Tibial nerve (tissue), 4 donors: ENCODE measurements at regions not wholly inside any gene's neighbourhood (a gene's known extent, or its start where the extent isn't known, plus 50 kb on each side); places are given as distances from the start of the nearest gene placed in this dataset.
"Not testable (repeated sequence)": the region's sequence is repeated elsewhere in the genome, so short reads cannot be mapped to it uniquely, and the experiment has no call there.

ENCODE experiments used
- DNase-seq, 2 donors: peaks; one replicate each; pipeline ENCODE4 v3.0.0-alpha.2; 2019; ENCODE audit warnings: low spot score in 2 of 2
- H3K27ac ChIP-seq, 4 donors: fragments of 200-600 bp; sonication (generic) in 3 of 4; one replicate each; pipeline ENCODE4 v1.5.1; 2017 to 2019; ENCODE audit warnings: mild to moderate bottlenecking in 1 of 4
- H3K27me3 ChIP-seq, 2 donors: fragments of 200-600 bp; sonication (generic) in 1 of 2; one replicate each; pipeline versions ENCODE4 v1.5.1 to v1.6.0; 2017 to 2019
- H3K36me3 ChIP-seq, 3 donors: fragments of 200-600 bp; sonication (generic); one replicate each; pipeline ENCODE4 v1.5.1; 2018 to 2019
- H3K4me1 ChIP-seq, 4 donors: fragments of 200-600 bp; sonication (generic) in 3 of 4; one replicate each; pipeline ENCODE4 v1.5.1; 2017 to 2019
- H3K4me3 ChIP-seq, 4 donors: fragments of 200-600 bp; sonication (generic) in 3 of 4; one replicate each; pipeline ENCODE4 v1.5.1; 2017 to 2019; ENCODE audit warnings: mild to moderate bottlenecking in 1 of 4, moderate library complexity in 1 of 4
- H3K9me3 ChIP-seq, 4 donors: fragments of 200-600 bp; sonication (generic) in 3 of 4; one replicate each; pipeline ENCODE4 v1.5.1; 2017 to 2019
- EP300 ChIP-seq, 2 donors: sonication (generic); formaldehyde crosslinking; IDR thresholded peaks; one replicate each; pipeline ENCODE4 v1.6.1; 2017; ENCODE audit warnings: antibody characterized with exemption in 2 of 2, mild to moderate bottlenecking in 1 of 2
- POLR2A ChIP-seq, 2 donors: fragments of 450-650 bp; IDR thresholded peaks; one replicate each; pipeline ENCODE4 v1.6.1; 2017; ENCODE audit warnings: antibody characterized with exemption in 2 of 2, mild to moderate bottlenecking in 2 of 2, moderate library complexity in 2 of 2
- WGBS, 2 donors: methylation state at CpG; one replicate each; pipeline ENCODE4 v1.1.5; 2018; 5-methylcytosine and 5-hydroxymethylcytosine counted together
- TF ChIP-seq, protein P1 (sequence below), 5 experiments: fragments of 200-600 bp in 3 of 5; fragments of 450-650 bp in 2 of 5; sonication (generic) in 3 of 5; IDR thresholded peaks; one replicate each; pipeline ENCODE4 v1.5.1; 2016 to 2019; ENCODE audit warnings: antibody characterized with exemption in 5 of 5, mild to moderate bottlenecking in 3 of 5, moderate library complexity in 2 of 5

DNA sequence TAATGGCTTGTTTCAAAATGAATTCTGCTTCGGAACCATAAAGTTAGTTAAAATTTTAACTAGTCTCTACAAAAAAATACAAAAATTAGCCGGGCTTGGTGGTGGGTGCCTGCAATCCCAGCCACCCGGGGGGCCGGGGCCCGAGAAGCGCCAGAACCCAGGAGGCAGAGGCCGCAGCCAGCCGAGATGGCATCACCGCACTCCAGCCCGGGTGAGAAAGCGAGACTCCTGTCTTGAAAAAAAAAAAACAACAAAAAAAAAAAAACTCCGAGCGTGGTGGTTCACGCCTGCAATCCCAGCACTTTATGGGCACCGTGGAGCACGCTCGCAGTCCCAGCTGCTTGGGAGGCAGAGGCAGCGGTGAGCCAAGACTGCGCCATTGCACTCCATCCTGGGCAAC lies 781.4 kb downstream of the BRINP3 start:
- 92 to 96% methylated on average over 19 of the region's 19 CpGs for WGBS, 2 donors
- no peaks in the 10 kb centered on the region for H3K9me3 ChIP-seq
- no peak overlapping the region for H3K27ac ChIP-seq
- H3K4me3 ChIP-seq, result no peak overlapping the region
- TF ChIP-seq POLR2A (IDR thresholded peaks at IDR 0.05), result no peak
- no peak for TF ChIP-seq EP300 (IDR thresholded peaks at IDR 0.05)
- TF ChIP-seq, protein P1, sequence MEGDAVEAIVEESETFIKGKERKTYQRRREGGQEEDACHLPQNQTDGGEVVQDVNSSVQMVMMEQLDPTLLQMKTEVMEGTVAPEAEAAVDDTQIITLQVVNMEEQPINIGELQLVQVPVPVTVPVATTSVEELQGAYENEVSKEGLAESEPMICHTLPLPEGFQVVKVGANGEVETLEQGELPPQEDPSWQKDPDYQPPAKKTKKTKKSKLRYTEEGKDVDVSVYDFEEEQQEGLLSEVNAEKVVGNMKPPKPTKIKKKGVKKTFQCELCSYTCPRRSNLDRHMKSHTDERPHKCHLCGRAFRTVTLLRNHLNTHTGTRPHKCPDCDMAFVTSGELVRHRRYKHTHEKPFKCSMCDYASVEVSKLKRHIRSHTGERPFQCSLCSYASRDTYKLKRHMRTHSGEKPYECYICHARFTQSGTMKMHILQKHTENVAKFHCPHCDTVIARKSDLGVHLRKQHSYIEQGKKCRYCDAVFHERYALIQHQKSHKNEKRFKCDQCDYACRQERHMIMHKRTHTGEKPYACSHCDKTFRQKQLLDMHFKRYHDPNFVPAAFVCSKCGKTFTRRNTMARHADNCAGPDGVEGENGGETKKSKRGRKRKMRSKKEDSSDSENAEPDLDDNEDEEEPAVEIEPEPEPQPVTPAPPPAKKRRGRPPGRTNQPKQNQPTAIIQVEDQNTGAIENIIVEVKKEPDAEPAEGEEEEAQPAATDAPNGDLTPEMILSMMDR (IDR thresholded peaks at IDR 0.05), result no peak
- no peak for DNase-seq
- no peaks in the 10 kb centered on the region for H3K27me3 ChIP-seq
- H3K36me3 ChIP-seq, result no peaks in the 10 kb centered on the region
- H3K4me1 ChIP-seq, result no peaks in the 10 kb centered on the region

DNA sequence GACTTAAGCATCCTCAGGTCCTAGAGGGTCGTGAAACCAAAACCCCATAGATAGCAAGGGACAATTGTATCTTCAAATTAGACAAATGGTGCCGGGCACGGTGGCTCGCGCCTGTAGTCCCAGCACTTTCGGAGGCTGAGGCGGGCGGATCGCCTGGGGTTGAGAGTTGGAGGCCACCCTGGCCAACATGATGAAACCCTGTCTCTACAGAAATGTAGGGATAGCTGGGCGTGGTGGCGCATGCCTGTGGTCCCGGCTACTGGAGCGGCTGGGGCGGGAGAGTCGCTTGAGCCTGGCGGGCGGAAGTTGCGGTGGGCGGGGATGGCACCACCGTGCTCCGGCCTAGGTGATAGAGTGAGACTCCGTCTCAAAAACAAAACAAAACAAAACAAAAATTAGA lies 780.6 kb downstream of the BRINP3 start:
- no peak for DNase-seq
- no peaks in the 10 kb centered on the region for H3K36me3 ChIP-seq
- TF ChIP-seq, protein P1 (IDR thresholded peaks at IDR 0.05), result no peak
- no peak for TF ChIP-seq POLR2A (IDR thresholded peaks at IDR 0.05)
- no peak for TF ChIP-seq EP300 (IDR thresholded peaks at IDR 0.05)
- H3K27me3 ChIP-seq, result no peaks in the 10 kb centered on the region
- no peak overlapping the region for H3K27ac ChIP-seq
- H3K9me3 ChIP-seq, result no peaks in the 10 kb centered on the region
- H3K4me1 ChIP-seq, result no peaks in the 10 kb centered on the region
- 97 to 98% methylated on average over 22 of the region's 22 CpGs for WGBS, 2 donors
- H3K4me3 ChIP-seq, result no peak overlapping the region

DNA sequence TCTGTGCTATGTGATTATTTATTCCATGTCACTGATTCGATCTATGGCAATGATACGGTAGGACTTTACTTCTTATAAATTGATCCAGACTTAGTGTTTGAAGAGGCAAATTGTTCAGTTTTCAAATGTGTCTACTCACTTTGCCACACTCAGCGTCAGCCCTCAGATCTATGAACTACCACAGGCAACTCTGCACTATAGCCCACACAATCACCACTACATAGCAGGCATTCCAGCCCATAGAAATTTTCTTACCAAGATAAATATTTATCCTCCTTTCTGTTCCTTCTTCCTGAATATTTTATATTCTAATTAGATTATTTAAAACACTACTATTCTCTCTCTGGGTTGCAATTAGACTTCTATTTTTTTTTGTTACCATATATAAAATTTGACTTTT lies 776.1 kb downstream of the BRINP3 start:
- whole genome bisulfite sequencing, 2 donors, result 70 to 88% methylated on average over 3 of the region's 3 CpGs
- TF ChIP-seq, protein P1 (IDR thresholded peaks at IDR 0.05), result no peak
- TF ChIP-seq EP300 (IDR thresholded peaks at IDR 0.05) (no peak), POLR2A (IDR thresholded peaks at IDR 0.05) (no peak)
- no peaks in the 10 kb centered on the region for H3K27me3 ChIP-seq
- no peaks in the 10 kb centered on the region for H3K36me3 ChIP-seq
- no peak for DNase-seq
- no peaks in the 10 kb centered on the region for H3K9me3 ChIP-seq
- H3K4me3 ChIP-seq, result no peak overlapping the region
- no peak overlapping the region for H3K27ac ChIP-seq
- no peaks in the 10 kb centered on the region for H3K4me1 ChIP-seq

DNA sequence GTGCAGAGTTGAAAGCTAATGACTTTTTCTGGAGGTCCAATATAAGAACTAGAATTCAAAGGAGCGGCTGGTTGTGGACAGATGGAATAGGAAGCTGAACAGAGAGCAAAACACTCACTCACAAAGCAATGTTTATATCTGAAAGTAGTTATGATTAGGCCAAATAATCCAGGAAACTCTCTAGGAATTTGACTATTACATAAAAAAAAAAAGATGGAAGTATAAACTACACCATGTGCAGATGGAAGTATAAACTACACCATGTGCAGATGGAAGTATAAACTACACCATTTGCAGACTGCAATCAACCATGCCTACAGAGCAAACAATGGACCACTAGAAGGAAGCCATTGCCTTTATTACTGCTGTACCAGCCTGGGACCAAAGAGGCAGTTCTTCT lies 771.1 kb downstream of the BRINP3 start:
- 79 to 86% methylated on average over 1 of the region's 1 CpG for WGBS, 2 donors

DNA sequence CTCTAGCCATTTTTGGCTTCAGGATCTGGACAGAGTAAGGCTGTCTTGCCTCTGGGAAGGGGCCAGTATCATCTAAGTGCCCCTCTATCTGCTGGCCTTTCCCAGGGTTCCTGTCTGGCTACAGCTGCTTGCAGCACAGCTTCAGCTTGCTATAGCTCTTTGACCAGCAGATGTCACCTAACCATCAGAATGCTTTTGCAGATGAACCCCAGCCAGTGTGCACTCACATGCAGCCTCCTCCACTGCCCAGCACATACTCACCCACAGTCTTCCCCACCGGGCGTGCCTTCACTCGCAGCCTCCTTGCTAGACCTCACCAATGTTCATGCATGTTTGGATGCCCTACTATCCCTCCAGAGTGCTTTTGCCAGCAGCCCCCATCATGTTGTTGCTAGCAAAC lies 769.0 kb downstream of the BRINP3 start:
- no peak for DNase-seq
- TF ChIP-seq EP300 (IDR thresholded peaks at IDR 0.05) (no peak), POLR2A (IDR thresholded peaks at IDR 0.05) (no peak)
- TF ChIP-seq, protein P1 (IDR thresholded peaks at IDR 0.05), result no peak
- WGBS, 2 donors, result 91 to 98% methylated on average over 3 of the region's 3 CpGs
- H3K4me1 ChIP-seq, result no peaks in the 10 kb centered on the region
- no peak overlapping the region for H3K4me3 ChIP-seq
- peaks cover 0 to 9% (median 0%) of the 10 kb centered on the region in 4 donors for H3K9me3 ChIP-seq
- no peaks in the 10 kb centered on the region for H3K27me3 ChIP-seq
- no peak overlapping the region for H3K27ac ChIP-seq
- H3K36me3 ChIP-seq, result no peaks in the 10 kb centered on the region

More for the DNA sequence above, 771.1 kb downstream of the BRINP3 start:
- no peak for DNase-seq
- peaks cover 0 to 5% (median 0%) of the 10 kb centered on the region in 4 donors for H3K9me3 ChIP-seq
- no peaks in the 10 kb centered on the region for H3K27me3 ChIP-seq
- no peaks in the 10 kb centered on the region for H3K4me1 ChIP-seq
- H3K27ac ChIP-seq, result no peak overlapping the region
- H3K36me3 ChIP-seq, result no peaks in the 10 kb centered on the region
- TF ChIP-seq, protein P1 (IDR thresholded peaks at IDR 0.05), result no peak
- TF ChIP-seq POLR2A (IDR thresholded peaks at IDR 0.05) (no peak), EP300 (IDR thresholded peaks at IDR 0.05) (no peak)
- H3K4me3 ChIP-seq, result no peak overlapping the region

DNA sequence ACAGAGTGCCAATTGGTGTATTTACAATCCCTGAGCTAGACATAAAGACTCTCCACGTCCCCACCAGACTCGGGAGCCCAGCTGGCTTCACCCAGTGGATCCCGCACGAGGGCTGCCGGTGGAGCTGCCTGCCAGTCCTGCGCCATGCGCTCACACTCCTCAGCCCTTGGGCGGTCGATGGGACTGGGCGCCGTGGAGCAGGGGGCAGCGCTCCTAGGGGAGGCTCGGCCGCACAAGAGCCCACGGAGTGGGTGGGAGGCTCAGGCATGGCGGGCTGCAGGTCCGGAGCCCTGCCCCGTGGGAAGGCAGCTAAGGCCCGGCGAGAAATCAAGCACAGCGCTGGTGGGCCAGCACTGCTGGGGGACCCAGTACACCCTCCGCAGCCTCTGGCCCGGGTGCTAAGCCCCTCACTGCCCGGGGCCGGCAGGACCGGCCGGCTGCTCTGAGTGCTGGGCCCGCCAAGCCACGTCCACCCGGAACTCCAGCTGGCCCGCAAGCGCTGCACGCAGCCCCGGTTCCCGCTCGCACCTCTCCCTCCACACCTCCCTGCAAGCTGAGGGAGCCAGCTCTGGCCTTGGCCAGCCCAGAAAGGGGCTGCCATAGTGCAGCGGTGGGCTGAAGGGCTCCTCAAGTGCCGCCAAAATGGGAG lies 759.4 kb downstream of the BRINP3 start:
- not testable (repeated sequence) for DNase-seq
- WGBS, 2 donors, result 96 to 99% methylated on average over 17 to 27 of the region's 38 CpGs

More for the DNA sequence above, 759.4 kb downstream of the BRINP3 start:
- not testable (repeated sequence) for H3K9me3 ChIP-seq, H3K27me3 ChIP-seq, H3K4me3 ChIP-seq, H3K27ac ChIP-seq, H3K36me3 ChIP-seq, H3K4me1 ChIP-seq
